Gastroesophageal sphincter (tissue), 3 donors: ENCODE measurements at regions not wholly inside any gene's neighbourhood (a gene's known extent, or its start where the extent isn't known, plus 50 kb on each side); places are given as distances from the start of the nearest gene placed in this dataset.

Source experiments
- EP300 ChIP-seq: sonication (generic); formaldehyde crosslinking; IDR thresholded peaks from one replicate; pipeline ENCODE4 v1.6.1; 2017; ENCODE audit warnings: antibody characterized with exemption, mild to moderate bottlenecking
- TF ChIP-seq, protein P1 (sequence below), 4 experiments: fragments of 200-600 bp in 2 of 4; fragments of 450-650 bp in 2 of 4; sonication (generic) in 1 of 4; IDR thresholded peaks; one replicate each; pipeline ENCODE4 v1.5.1; 2017 to 2019; ENCODE audit warnings: antibody characterized with exemption in 4 of 4, mild to moderate bottlenecking in 2 of 4, moderate library complexity in 2 of 4

DNA sequence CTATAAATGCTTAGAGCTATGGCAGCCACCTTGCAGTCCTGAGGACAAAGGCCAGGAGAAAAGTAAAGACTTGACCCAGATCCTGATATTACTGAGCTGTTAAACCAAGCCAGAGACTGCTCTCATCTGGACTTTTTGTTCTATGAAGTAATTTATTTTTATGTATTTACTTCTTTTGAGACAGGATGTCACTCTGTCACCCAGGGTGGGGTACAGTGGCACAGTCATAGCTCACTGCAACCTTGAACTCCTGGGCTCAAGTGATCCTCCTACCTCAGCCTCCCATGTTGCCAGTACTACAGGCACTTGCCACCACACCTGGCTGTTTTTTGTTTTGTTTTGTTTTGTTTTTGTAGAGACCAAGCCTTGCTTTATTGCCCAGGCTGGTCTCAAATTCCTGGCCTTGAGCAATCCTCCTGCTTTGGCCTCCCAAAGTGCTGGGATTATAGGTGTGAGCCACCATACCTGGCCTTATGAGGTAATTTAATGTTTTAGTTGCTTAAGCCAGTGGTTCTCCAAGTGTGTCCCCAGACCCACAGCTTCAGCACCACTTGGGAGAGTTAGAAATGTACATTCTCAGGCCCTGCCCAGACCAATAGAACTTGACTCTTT is 112.1 kb downstream of the COPRS start:
- TF ChIP-seq, protein P1, sequence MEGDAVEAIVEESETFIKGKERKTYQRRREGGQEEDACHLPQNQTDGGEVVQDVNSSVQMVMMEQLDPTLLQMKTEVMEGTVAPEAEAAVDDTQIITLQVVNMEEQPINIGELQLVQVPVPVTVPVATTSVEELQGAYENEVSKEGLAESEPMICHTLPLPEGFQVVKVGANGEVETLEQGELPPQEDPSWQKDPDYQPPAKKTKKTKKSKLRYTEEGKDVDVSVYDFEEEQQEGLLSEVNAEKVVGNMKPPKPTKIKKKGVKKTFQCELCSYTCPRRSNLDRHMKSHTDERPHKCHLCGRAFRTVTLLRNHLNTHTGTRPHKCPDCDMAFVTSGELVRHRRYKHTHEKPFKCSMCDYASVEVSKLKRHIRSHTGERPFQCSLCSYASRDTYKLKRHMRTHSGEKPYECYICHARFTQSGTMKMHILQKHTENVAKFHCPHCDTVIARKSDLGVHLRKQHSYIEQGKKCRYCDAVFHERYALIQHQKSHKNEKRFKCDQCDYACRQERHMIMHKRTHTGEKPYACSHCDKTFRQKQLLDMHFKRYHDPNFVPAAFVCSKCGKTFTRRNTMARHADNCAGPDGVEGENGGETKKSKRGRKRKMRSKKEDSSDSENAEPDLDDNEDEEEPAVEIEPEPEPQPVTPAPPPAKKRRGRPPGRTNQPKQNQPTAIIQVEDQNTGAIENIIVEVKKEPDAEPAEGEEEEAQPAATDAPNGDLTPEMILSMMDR (IDR thresholded peaks at IDR 0.05), result no peak
- no peak for TF ChIP-seq EP300
